HepG2 (cell line): ENCODE measurements at regions not wholly inside any gene's neighbourhood (a gene's known extent, or its start where the extent isn't known, plus 50 kb on each side); places are given as distances from the start of the nearest gene placed in this dataset.

Experiments
- EP300 ChIP-seq, 3 experiments: sonication (generic) in 1 of 3; formaldehyde crosslinking in 1 of 3; IDR thresholded peaks; 2 replicates each; pipeline versions ENCODE4 v1.5.1 to v1.6.1; 2011 to 2020; ENCODE audit warnings: low read depth in 2 of 3, low read length in 2 of 3, borderline replicate concordance in 1 of 3, improper control_type of control experiment in 1 of 3, mild to moderate bottlenecking in 1 of 3, missing genetic modification reagents in 1 of 3, moderate library complexity in 1 of 3
- ESRRA ChIP-seq: sonication (generic); formaldehyde crosslinking; IDR thresholded peaks from 2 replicates; pipeline ENCODE4 v1.5.1; 2020; ENCODE audit warnings: mild to moderate bottlenecking, low read depth, missing genetic modification reagents
- HMG20B ChIP-seq: conservative IDR thresholded peaks from 2 replicates; pipeline ENCODE4 v1.6.1; 2016; ENCODE audit warnings: missing genetic modification reagents, missing compliant biosample characterization
- MYC ChIP-seq: sonication (generic); formaldehyde crosslinking; IDR thresholded peaks from 2 replicates; pipeline ENCODE4 v1.9.0; 2021; ENCODE audit warnings: missing genetic modification reagents, borderline replicate concordance
- SRF ChIP-seq: IDR thresholded peaks from 2 replicates; pipeline ENCODE4 v1.6.1; 2011; ENCODE audit warnings: mild to moderate bottlenecking, low read depth, low read length, moderate library complexity
- TP53 ChIP-seq: sonication (generic); formaldehyde crosslinking; conservative IDR thresholded peaks from 2 replicates; pipeline ENCODE4 v1.4.0; 2020; ENCODE audit warnings: missing genetic modification reagents
- ZFP1 ChIP-seq: IDR thresholded peaks from 2 replicates; pipeline ENCODE4 v1.6.1; 2016
- TF ChIP-seq, protein P1 (sequence below): IDR thresholded peaks from 2 replicates; pipeline ENCODE4 v1.6.1; 2016; ENCODE audit warnings: low read depth, borderline replicate concordance
- TF ChIP-seq, protein P2 (sequence below): sonication (generic); formaldehyde crosslinking; IDR thresholded peaks from 2 replicates; pipeline ENCODE4 v1.5.0; 2020; ENCODE audit warnings: mild to moderate bottlenecking, missing genetic modification reagents, moderate library complexity

DNA sequence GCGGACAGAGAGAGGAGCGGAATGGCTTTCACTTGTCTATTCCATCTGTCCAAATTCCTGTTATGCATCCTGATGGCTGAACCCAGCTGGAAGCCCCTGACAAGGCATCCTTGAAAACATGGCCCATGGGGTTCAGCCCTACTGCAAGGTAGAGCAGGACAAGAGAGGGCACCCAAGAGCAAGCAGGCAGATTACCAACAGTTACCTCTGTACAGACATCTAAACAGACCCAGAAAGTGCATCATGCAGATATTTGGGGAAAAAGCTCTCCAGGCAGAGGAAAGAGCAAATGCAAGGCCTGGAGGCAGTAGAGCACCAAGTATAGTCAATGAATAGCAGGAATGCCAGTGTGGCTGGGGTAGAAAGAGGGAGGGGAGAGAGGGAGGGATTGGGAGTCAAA, 407.5 kb downstream of the PCNX1 start:
- no peak for TF ChIP-seq ZFP1 (CRISPR knock-in tag)
- TF ChIP-seq, protein P1, sequence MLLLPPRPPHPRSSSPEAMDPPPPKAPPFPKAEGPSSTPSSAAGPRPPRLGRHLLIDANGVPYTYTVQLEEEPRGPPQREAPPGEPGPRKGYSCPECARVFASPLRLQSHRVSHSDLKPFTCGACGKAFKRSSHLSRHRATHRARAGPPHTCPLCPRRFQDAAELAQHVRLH (CRISPR knock-in tag), result no peak
- TF ChIP-seq EP300 (IDR thresholded peaks at IDR 0.05; ENCODE audit: low read depth in 2 of 2, low read length in 2 of 2), result no peak
- TF ChIP-seq EP300 (CRISPR knock-in tag; IDR thresholded peaks at IDR 0.05; ENCODE audit: borderline replicate concordance), result no peak
- no peak for TF ChIP-seq TP53 (CRISPR knock-in tag)
- no peak for TF ChIP-seq ESRRA (CRISPR knock-in tag)
- no peak for TF ChIP-seq SRF
- no peak for TF ChIP-seq HMG20B (CRISPR knock-in tag)
- TF ChIP-seq MYC, result no peak
- TF ChIP-seq, protein P2, sequence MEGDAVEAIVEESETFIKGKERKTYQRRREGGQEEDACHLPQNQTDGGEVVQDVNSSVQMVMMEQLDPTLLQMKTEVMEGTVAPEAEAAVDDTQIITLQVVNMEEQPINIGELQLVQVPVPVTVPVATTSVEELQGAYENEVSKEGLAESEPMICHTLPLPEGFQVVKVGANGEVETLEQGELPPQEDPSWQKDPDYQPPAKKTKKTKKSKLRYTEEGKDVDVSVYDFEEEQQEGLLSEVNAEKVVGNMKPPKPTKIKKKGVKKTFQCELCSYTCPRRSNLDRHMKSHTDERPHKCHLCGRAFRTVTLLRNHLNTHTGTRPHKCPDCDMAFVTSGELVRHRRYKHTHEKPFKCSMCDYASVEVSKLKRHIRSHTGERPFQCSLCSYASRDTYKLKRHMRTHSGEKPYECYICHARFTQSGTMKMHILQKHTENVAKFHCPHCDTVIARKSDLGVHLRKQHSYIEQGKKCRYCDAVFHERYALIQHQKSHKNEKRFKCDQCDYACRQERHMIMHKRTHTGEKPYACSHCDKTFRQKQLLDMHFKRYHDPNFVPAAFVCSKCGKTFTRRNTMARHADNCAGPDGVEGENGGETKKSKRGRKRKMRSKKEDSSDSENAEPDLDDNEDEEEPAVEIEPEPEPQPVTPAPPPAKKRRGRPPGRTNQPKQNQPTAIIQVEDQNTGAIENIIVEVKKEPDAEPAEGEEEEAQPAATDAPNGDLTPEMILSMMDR (CRISPR knock-in tag), result peak; percentile 32; the same call in 1 of the 2 replicates
